GM19395 (cell line): ENCODE measurements at regions not wholly inside any gene's neighbourhood (a gene's known extent, or its start where the extent isn't known, plus 50 kb on each side); places are given as distances from the start of the nearest gene placed in this dataset.
"Not testable (repeated sequence)": the region's sequence is repeated elsewhere in the genome, so short reads cannot be mapped to it uniquely, and the experiment has no call there.

Source experiments
- ATAC-seq: cut with Tn5 transposase; IDR thresholded peaks from one replicate; pipeline ENCODE4 v1.9.1; 2021; ENCODE audit warnings: mild to moderate bottlenecking, moderate library complexity; ENCODE audit not compliant: unreplicated experiment

DNA sequence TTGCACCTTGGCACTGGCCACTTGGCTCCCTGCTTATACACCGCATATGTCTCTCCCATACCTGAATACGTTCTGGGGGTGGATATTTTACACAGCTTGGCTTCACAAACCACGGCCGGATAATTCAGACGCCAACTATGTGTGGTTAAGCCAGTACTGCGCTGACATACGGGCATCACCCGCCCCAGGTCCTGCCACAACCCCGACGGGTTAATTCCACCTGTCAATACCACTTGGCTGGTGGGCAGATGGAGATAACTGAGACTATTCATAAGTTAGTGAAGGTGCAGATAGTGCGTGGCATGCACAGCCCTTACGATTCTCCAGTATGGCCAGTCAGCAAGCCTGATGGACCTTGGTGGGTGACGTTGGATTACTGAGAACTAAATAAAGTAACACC lies 696.3 kb upstream of the AGA start:
- ATAC-seq: no peak

DNA sequence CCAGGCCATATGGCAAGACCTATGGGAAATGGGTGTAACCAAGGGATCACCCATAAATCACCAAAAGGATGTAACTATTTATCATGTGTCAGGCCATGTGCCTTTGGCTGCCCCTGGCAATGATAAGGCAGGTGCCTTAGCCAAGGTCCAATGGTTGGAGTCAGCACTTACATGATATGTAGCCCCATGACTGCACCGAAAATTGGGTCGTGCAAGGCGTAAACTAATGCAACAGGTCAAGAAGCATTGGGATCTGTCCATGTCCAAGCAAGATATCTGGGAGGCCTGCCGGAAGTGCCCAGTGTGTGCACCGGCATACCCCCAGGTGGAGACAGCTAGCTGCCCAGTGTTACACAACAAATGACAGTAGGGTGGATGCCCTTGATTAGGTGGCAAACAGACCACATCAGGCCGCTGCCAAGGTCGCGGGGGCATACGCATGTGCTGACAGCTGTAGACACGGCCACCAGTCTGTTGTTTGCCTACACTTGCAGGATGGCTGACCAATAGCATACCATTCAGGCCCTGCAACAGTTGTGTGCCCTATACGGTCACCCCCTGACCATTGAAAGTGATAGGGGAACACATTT lies 698.2 kb upstream of the AGA start:
- no peak for ATAC-seq

DNA sequence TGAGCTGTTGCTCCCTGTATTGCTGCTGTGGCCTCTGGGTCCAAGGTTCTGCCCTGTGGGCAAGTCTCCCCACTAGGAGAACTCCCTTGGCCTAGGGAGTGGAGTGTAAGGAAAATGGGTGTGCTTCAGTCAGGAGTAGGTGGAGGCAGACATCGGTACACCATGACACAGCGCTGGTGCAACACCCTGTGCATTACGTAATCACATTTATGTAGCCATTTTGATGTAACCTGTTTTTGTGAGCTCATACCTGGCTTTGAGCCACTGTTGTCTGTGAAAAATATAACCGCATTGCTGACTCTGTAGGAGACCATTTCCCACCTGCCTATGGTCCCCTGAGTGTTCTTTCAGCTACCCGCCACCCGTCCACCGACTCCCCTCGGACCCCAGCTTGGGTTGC lies 700.5 kb upstream of the AGA start:
- no peak for ATAC-seq

DNA sequence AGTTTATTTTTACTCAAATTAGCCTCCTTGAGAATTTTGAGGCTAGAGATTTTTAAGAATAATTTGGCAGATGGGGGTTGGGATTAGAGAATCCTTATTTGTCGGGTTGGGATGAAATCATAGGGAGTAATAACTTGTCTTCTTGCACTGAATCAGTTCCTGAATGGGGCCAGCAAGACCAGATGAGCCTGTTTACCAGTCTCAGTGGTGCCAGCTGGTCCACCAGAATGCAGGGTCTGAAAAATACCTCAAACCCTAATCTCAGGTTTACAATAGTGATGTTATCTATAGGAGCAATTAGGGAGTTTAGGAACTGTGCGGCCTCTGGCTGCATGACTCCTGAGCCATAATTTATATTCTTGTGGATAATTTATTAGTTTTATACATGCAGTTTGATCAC lies 705.9 kb upstream of the AGA start:
- no peak for ATAC-seq

DNA sequence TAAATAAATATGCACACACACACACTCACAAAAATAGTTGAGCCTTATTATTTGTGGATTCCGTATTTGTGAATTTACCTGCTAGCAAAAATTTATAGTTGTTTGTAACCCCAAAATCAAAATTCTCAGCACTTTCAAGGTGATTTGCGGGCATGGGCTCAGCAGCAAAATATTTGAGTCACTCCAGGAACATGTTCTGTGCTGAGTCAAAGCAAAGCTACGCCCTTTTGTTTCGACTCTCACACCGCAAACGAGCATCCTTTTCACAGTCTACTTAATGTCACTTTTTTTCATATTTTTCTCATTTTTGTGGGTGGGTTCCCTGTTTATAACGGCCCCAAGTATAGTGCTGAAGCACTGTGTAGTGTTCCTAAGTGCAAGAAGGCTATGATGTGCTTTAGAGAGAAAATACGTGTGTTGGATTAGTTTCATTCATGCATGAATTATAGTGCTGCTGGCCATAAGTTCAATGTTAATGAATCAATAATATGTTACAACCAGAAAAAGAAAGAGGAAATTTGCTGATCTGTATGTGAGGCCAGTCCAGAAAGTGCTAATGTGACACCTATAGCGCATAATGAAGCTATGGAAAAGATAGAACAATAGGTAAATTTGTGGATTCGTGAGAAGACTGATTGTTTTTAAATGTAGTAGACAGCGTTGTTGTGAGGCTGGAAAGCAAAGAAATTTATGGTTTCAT lies 723.2 kb upstream of the AGA start:
- no peak for ATAC-seq

DNA sequence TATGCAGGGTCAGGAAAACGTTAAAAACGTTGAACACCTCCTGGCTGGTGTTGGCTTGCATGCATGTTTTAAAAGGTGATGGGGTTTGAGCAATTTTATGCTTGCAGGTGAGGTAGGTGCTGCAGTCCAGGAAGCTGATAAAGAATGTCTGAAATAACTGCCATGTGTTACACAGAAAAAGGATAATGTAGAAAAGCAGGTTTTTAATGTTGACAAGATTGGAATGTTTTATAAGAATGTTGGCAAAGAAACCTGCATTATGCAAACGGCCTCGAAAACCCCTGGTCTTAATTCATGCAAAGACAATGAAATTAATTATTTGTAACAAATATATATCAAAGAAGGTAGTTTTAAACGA lies 723.7 kb upstream of the AGA start:
- ATAC-seq: no peak

DNA sequence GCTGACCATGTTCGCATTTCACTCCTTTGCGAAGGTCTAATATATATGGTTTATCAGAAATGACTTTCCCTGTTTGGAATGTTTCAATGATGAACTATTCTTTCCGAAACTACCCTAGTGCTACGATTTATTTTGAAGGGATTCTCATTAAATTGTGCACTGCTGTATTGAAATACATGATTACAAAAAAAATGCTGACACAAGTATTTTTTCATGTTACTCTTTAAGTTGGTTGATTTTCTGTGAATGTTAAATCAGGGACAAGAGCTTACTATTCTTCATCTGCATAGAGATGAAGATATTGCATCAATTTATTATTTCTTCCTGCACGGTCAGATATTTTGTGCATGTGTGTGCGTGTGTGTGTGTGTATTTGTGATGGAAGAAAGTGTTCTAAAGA lies 731.5 kb upstream of the AGA start:
- no peak for ATAC-seq

DNA sequence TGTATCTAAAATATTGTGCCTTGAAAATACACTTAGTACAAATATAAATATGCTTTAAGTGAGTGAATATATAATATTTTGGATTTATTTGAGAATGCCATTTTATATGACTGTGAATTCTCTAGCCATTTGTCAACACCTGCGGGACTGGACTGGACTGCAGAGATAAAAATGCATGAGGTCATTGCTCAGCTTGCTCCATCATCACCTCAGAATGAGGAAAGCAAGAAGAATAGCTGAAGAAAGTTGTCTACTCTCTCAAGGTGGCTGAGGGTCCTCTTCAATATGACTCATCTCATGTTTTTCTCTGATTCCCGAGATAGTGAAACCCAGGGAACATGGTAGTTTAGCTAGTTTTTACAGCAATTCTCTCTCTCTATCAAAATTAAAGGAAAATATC lies 732.5 kb upstream of the AGA start:
- ATAC-seq: no peak

DNA sequence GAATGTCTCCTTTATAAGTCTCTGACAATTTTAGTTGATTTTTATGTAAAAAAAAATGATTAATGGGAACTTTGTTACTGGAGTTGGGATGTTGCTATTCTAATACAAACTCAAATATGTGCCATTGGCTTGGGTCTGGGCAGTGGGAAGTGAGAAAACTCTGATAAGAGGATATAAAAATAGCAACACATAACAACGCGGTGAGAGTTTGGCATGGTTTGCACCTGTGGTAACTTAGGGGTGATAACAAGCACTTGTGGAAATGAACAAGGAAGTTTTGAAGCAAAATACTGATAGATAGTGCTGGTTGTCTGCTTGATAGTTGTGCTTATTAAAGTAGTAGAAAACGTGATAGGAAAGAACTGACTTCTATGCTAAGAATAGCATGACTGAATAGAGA lies 743.3 kb upstream of the AGA start:
- ATAC-seq: no peak

DNA sequence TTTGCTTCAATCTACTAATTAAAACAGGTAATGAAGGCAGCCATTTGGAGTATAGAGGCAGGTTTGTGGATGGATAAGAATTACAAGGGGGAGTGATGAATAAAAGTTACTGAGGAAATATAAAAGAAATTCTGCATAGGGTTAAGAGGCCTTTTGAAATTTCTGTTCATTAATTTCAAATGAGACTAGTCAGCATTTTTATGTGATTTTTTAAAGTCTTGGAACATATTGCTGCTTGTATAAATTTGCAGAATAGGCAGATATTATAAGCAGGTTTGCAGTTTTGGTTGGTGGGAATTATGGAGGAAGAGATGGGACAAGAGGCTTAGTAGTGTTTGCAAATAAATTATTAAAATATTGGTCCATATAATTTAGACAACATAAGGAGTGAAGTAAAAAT lies 750.4 kb upstream of the AGA start:
- no peak for ATAC-seq

DNA sequence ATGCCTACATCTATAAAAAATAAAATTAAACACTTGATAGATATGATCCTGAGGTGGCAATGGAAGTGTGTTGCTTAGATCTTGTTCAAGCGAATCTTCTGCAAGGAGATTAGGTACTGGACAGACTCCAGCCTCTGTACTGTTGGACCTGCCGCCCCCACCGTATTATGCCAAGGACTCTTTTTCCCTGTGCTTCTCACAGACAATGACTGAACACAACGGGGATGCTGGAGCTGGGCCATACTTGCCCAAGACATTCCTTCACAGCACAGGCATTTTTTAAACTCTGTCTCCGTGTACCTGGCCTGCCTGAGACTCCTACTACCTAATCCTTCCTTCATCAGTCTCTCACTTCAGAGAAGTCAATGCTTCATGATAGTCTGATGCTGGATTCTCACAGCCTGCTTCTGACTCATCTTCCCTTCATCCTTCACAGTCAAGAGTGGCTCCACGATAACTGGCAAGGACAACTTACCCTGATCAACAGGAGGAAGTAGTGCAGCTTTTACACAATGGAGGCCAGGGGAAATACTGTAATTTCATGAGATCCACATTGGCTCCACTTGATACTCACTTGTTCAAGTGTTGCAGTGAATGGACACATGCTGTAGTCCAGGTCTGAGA lies 754.6 kb upstream of the AGA start:
- ATAC-seq: no peak

DNA sequence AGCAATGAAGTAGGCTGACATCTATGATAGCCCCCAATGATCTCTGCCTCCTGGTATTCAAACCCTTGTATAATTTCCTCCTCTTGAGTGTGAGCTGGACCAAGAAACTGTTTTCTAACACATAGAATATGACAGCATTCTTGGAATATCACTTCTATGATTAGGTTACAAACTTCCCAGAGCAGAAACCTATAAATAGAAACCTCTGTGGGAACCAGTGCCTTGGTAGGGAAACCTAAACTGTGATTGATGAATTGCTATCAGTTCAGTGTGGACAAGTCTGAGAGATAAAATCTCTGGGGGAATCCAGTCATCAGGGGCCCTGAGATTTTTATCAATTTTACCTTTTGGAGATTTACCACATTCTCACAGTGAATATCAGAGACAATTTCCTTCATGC lies 756.5 kb upstream of the AGA start:
- ATAC-seq: no peak

DNA sequence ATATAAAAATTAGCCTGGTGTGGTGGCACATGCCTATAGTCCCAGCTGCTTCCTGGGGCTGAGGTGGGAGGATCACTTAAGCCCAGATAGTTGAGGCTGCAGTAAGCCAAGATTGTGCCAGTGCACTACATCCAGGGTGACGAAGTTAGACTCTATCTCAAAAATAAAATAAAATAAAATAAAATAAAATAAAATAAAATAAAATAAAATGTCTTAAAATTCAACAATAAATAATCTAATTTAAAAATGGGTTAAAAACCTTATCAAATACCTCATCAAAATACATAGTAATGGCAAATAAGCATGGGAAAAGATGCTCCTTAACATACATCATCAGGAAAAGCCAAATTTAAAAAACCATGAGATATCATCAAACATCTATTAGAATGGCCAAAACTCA lies 760.2 kb upstream of the AGA start:
- ATAC-seq: no peak

DNA sequence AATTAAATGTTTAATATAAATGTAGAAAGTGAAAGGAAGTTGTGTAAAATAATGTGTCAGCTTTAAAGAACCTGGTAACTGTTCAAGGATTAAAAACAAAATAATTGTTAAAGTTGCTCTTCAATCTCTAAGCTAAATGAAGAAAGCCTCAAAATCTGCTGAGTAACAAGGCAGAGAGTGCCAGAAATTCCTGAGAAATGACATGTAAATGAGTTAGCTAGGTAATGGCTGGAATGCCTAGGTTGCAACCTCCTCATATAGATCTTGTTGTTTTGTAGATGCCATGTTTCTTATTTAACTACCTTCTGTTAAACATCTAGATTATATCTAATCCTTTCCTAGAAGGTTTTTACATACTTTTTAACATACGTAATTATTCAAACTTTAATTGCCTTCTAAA lies 763.6 kb upstream of the AGA start:
- no peak for ATAC-seq

DNA sequence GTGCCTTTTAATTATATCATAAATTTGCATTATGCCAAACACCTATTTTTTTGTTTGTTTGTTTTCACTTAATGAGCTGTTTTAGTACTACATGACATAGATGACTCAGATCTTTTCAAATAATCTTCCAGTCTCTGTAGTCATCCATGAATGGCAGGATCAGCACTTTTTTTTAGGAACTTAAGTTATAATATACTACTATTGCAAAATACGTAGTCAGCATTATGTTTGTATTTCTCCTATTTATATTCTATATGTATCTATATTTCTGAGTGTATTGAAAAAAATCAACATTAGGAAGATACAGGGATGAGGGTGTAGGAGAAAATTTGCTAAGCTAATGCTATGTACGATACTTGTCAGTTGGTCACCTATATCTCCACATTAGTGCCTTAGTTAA lies 773.1 kb upstream of the AGA start:
- ATAC-seq: no peak

DNA sequence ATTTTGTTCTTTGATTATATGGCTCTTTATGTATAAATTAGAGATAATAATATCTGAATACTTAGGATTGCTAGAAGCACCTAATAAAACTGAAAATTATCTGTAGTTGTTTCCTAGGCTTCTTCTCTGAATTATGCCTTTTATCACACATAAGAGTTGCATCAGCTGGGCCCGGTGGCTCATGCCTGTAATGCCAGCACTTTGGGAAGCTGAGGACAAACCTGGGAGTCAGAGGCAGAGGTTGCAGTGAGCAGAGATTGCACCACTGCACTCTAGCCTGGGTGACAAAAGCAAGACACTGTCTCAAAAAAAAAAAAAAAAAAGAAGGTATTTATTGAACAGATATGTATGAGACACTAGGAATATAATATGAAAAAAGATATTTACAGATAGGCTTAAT lies 773.5 kb upstream of the AGA start:
- ATAC-seq: no peak

DNA sequence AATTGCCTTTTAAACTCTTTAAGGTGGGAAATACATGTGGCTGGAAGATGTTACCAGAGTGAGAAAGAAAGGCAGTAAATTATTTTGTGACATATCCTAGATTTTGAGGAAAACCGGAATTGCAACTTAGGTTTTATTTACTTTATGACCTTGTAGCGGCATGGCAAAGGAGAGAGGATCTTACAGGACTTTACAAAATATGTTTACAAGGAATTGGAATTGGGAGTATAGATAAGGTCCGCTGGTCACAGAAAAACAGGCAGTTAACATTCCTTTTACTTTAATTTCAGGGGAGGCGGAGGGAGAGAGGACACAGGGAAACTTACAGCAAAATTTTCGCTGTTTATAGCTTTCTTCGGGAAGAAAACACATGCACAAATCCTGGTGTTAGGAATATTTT lies 784.2 kb upstream of the AGA start:
- not testable (repeated sequence) for ATAC-seq

DNA sequence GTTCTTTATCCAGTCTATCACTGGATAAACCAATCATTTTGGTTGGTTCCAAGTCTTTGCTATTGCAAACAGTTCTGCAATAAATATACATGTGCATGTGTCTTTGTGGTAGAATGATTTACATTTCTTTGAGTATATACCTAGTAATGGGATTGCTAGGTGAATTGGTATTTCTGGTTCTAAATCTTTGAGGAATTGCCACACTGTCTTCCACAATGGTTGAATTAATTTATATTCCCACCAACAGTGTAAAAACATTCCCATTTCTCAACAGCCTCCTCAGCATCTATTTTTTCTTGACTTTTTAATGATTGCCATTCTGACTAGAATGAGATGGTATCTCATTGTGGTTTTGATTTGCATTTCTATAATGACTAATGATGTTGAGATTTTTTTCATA lies 791.7 kb upstream of the AGA start:
- ATAC-seq: no peak

DNA sequence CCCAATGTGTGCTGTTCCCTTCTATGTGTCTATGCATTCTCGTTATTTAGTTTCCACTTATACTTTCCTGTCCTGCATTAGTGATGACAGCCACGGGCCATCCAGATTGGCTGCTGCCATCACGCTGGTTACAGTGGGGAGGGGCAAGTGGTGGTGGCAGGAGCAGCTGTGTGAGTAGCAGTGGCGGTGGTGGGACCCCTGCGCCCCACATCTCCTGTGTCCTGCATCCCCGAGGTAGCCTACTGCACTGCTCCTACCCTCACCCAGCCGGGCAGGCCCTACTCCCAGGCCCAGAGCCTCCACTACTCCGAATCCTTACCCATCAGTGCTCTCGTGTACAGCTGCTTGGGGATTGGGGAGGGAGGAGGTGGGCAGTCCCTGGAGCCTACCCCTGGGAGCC lies 798.7 kb upstream of the AGA start:
- ATAC-seq: no peak

DNA sequence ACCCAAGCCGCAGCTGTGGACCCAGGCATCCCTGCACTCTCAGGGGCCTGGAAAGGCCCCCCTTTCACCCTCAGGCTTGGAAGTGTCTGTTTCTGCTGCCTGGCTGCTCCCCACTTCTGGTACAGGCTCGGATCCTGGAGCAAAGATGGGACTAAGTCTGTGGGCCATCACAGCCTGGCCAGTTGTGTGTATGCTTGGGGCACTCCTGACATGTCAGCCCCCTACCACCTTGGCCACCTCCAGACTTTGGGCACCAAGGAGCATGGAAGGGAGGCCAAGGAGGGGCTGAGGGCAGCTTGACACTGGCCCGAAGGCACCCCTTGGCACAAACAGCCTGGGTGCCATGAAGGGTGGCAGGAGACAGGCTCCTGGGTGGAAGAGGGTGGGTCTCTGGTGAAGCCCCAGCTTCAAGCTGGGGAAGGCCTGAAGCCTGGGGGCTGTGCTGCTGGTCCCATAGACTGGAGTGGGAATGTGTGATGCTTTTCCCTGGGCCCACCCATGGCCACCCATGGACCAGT lies 799.4 kb upstream of the AGA start:
- no peak for ATAC-seq

DNA sequence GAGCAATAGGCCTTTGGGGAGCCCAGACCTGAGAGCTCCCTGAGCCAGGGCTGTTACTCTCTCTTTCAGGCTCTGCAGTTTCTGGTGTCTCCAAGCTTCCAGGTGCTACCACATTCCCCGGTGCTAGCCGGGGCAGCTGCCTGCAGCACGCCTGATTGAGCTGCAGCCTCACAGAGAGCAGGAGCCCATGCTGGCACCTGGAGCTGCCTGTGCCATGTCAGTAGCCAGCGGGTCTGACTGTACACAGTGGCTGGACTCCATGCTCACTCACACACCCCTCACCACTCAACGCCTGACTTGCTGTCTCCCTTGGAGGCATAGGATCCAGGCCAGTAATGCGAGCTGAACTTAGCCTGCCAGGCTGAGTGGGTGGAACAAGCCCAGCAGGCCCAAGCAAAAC lies 800.4 kb upstream of the AGA start:
- ATAC-seq: no peak

DNA sequence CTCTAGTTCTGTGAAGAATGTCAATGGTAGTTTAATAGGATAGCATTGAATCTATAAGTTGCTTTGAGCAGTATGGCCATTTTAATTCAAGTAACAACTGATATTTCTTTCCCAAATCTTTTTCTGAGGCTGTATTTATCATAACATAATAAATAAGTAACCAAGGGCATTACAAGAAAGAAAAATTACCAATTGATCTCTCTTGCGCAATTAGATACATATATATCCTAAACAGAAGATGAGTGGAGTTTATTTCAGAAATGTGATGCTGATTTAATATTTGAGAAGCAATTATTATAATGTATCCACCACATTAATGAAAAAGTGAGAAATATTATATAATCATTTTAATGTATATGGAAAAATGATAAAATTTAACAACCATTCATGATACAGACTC lies 802.5 kb upstream of the AGA start:
- ATAC-seq: no peak

DNA sequence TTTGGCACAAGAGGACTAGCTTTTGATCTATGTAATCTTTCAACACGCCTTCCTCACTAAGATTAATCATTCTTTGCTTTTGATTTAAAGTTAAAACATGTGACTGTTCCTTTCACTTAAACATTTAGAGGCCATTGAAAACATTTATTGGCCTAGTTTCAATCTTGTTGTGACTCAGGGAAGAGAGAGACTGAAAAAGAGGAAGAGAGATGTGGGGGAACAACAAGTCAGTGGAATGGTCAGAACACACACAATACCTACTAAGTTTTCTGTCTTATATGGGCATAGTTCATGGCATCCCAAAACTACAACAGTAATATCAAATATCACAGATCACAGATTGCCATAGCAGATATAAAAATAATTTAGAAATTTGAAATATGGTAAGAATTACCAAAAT lies 812.9 kb upstream of the AGA start:
- no peak for ATAC-seq
